Activated CD8-positive, alpha-beta memory T cell treated with anti-CD3 and anti-CD28 coated beads for 48 hours (primary cell): ENCODE measurements at regions not wholly inside any gene's neighbourhood (a gene's known extent, or its start where the extent isn't known, plus 50 kb on each side); places are given as distances from the start of the nearest gene placed in this dataset.

Source experiments
- DNase-seq, 3 experiments: peaks; one replicate each; pipeline ENCODE4 v3.0.0-alpha.2; 2020; ENCODE audit warnings: low read depth in 2 of 3, low spot score in 2 of 3

DNA sequence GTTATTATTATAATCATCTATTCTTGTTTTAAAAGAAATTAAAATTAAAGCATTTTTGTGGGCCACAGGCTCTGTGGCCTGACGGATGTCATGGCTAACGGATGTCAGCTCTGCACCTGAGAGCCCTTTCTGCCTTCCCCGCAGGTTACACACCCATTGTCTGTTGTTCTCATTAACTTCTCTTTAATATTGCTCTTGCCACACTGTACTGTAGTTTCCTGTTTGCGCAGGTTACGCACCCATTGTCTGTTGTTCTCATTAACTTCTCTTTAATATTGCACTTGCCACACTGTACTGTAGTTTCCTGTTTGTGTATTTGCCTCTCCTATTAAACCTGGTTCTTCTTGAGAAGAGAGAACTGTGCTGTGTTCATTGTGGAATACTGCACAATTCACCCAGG, 294.4 kb upstream of the PLXNA2 start:
- no peak for DNase-seq

DNA sequence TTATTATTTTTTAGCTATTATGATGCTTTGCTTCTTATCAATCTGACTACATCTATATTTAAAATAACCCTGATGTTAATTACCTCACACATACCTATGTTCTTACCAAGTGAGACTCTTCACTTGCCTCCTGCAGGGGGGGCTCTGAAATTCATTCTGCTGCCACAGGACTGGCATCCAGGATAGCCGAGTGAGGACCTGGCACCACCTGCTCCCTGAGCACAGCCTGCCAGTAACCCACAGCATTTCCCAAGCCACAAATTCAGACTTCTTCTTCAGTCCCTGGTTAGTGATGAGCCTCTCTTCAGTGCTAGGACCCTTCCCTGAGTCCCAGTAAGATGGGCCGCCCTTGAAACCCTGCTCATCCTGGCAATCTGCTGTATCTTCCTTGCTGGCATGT, 296.5 kb upstream of the PLXNA2 start:
- no peak for DNase-seq

DNA sequence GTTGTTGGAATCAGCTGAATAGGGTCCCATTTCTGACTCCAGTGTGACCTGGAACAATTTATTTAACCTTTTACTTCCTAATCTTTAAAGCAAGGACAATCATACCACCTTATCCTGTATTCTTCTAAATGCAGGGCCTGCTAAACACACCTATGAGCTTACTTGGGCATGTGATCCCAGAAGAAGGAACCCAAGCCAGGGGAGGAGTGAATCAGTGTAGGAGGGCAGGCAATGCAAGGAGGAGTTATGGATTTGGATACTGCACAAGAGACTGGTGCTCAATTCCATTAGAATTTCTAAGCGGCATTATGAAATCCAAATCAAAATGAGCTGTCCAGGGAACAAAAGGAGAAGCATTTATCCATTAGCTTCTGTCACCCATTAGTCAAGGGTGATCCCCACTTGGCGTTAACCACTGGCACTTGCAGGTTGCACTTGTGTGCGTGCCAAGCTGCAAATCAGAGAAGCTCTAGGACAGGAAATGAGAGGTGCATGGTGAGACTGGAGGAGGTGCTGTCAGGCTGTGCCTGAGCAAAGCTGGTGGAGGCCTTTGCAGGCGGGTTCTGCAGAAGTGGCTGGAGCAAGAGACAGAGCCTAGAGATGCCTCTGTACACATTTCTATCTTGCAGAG, 297.2 kb upstream of the PLXNA2 start:
- DNase-seq: no peak

DNA sequence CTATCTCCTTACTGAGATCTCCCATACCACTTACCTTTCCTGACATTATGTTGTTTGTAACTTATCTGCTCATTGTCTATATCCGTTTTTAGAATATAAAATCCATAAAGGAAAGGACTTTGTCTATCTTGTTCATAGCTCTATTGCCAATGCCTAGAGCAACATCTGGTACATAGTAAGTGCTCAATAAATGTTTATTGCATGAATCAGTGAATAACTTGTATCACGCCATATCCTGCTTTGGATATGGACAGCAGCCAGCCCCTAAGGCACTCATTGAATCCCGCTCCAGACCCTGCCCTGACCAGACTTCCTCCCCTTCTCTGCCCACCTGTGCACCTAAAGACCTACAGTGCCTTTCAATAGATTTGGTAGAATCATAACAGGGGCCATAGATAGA, 298.1 kb upstream of the PLXNA2 start:
- no peak for DNase-seq

DNA sequence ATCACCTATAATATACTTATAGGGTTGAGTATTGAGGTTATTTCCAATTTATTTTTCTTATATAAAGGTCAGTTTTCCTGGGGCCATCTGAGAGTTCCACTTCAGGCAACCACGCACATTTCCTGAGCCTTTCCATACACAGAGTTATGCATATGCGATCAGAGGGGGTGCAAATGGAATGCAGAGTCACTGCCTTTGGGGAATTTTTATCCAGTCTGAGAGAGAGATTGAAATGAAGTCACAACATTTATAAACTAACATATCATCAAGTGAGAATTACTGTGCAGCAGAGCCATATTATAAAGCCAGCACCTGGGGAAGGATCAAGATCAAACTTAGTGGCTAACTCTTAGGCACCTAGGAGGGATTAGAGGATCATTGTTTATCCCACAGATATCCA, 299.9 kb upstream of the PLXNA2 start:
- no peak for DNase-seq

- DNase-seq: no peak
Observed at GRCh38 chr1:208544794-208545193, 300.6 kb upstream of the PLXNA2 start.

GRCh38 chr1:208551024-208551423, 306.8 kb upstream of the PLXNA2 start:
- no peak for DNase-seq

DNA sequence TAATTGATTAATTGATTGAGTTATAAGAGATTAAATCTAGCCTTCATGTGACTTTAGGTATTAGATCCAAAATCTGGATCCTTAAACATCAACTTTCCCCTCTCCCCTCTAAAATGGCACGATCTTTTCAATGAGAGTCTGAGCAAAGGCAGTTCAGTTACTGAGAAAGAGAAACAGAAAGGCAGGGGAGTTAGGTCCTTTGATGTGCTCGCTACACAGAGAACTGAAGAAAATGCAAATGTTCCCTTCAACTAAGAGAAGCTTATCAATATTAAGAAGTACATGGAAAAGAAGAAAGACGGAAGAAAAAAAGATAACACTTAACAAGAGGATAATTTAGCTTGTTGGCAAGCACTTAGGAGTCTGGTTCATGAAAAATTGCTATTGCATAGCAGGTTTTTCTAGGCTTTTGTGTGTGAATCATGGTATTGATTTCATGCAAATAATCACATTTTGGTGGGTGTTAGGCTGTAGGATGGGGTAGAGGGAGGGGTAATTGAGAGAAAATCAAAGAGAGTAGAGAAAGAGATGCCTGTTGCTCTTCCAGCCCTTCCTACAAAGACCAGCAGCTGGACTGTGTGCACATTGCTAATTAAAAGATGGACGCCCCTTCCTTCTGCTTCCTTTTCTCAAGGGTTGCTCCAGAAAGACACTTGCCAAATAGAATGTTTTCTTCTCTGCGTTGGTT, 307.6 kb upstream of the PLXNA2 start:
- DNase-seq: no peak

DNA sequence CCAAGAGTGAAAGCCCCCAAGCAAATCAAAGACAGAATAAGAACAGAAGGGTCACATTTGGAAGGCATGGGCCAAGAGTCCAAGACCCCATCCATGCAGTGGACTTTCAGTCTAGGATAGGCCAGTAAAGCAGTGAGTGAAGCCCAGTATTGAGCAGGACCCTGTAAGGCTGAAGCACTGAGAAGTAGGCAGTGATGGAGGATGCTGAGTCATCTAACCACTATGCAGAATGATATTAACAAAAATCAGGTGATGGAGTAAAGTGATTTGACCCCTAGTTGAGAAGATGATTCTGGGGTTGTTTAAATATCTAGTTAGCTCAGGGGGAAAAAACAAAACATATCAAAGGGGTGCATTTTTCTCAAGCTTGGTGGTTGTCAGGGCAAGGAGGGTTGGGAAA, 308.7 kb upstream of the PLXNA2 start:
- no peak for DNase-seq

DNA sequence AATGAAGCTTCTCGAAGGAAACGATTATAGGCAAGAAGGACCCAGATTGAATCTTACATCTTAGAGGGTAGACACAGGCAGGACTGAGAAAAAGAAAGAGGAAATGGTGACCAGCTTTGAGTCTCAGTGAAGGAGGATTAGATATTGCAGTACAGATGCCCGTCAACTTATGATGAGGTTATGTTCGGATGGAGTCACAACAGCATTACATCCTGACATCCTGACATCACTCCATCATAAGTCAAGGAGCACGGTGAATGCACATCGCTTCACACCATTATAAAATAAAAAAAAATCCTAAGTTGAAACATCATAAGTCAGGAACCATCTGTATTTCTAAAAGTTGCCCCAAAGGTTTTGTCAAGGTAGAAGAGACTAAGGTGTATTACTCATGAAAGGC, 312.3 kb upstream of the PLXNA2 start:
- DNase-seq: no peak

DNA sequence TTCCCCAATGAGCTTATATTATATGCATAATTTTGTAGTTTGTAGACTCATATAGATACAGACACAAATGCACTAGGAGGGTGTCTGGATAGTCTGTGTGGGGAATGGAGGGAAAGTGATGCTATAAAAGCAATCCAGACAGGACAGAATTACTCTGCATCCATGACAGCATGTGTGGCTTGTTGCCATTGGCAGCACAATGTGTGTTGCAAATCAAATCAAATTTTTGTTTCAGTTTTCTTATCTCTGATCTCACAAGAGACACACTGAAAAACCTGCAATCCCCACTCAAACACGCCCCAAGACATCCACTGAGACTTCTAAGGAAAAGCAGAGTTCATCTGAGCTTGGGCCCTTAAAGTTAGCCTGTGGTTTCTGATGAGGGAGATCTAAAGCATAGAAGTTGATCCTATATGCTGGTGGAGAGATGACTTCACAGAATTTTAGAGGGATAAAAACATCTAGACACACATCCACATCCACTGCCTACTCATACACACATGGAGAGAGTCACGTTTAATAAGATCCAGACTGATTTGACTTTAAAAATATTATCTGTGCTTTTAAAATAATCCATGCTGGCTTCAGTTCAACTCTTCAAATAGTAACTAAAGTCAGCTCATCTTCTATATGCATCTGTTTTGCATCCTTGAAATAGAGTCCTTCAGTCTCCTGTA, 313.0 kb upstream of the PLXNA2 start:
- DNase-seq: no peak

- DNase-seq: no peak
Observed at GRCh38 chr1:208557723-208558094, 313.5 kb upstream of the PLXNA2 start.

DNA sequence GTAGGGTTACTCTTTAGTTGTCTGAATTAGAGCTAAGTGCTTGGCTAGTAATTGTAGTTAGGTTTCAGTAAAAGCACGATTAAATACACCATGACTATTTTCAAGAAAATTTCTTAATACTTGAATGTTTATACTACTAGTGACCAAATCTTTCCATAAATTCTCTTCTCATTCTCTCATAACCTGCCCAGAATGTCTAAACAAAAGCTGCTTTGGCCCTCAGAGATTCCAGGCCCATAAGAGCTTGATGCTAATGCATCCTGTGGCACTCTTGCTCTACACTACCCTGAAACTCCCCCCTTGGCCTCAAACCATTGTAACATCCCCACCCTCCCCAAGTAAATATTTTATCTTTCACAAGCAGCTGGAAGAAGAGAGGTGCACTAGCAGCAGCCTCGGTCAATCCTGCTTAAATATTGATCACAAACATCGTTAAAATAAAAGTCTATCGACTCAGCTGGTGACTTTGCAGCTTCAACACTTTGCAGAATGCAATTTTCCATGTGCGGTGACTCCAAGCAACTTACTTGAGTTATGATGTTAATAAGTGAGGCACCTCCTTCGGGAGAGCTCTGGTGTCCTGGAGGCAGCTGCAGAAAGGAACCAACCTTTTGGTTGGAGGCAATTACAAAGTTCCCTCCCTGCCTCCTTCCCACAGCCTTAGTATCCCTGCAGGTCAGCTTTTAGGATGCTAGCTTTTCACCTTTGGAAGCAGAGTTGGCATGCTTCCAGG, 315.6 kb upstream of the PLXNA2 start:
- no peak for DNase-seq

DNA sequence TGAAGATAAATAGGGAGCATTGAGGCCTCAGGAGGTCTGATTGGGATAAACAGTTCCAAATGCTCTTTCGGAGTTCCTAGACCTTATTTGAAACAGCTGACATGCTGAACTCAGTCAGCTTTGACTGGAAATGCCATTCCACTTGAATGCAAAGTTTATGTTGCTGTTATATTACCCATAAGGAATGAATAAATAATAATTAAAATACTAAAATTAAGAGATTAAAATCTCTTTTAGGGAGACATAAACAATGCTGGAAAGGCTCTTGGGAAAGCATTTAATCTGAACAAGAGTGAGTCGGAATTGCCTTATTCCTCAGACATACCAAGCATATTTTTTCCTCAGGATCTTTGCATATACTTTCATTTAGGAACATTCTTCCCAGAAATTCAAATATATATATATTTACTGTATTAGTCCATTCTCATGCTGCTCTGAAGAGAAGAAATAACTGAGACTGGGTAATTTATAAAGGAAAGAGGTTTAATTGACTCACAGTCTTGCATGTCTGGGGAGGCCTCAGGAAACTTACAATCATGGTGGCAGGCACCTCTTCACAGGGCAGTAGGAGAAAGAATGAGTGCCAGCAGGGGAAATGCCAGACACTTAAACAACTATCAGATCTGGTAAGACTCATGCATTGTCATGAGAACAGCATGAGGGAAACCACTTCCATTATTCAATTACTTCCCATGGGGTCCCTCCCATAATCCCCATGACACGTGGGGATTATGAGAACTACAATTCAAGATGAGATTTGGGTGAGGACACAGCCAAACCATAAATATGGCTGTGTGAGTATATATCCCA, 318.2 kb upstream of the PLXNA2 start:
- no peak for DNase-seq

DNA sequence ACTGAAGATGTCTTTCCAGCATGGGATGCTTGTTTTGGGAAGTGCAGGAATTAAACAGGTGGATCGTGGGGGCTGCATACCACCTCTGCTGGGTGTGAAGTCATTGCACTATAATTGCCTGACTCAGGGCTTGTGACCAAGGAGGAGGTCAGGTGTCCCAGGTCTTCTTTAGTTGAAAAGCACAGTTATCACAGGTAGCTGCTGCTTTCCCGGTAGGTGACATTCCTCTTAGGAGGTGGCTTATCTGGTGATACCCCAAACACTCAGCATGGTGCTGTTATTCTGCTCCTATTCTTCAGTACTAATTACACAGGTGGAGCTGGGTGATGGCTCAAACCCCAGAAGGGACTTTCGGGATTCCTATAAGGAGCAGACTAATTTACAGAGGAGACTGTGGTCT, 320.3 kb upstream of the PLXNA2 start:
- DNase-seq: no peak

DNA sequence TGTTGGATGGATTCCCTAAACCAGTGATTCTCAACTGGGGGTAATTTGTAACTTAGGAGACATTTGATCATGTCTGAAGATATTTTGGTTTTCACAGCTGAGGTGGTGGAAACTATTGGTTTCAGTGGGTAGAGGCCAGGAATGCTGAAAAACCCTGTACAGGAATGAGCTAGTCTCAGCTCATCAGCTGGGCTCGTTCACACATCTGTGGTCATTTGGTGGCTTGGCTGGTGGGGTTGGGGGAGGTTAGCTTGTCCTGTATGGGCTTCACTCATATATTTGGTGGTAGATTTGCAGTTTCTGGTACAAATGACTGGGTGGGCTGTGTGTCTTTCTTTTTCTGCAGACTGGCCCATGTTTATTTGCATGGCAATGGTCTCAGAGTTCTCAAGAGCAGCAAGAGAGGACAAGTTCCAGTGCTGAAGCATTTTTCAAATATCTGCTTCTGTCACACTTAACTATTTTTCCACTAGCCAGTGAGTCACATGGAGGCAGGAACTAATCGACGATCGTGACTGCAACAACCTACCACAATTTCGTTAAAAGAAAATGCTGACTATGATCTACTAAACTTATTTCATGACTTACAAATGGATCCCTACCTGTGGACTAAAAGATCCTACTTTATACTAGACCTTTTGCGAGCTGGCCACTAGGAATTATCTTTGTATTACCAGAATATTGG, 321.7 kb upstream of the PLXNA2 start:
- DNase-seq: no peak

DNA sequence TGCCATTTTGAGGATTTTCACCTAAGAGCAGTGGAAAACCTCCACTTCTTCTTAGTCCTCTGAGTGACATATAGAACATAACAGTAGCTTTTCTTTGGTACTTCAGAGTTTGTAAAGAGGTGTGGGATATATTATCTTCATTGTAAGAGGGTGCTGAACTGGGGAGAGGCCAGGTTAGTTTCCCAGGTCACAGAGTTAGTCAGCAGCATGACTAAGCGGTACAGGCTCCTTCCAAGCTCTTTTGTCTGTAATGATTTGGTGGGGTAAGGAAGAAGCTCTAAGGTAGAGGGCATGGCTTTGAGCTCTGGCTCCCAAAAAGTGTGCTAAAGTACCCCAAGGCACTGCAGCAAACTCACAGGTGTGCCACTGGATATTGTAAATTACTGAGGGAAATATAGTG, 325.0 kb upstream of the PLXNA2 start:
- no peak for DNase-seq

GRCh38 chr1:208570362-208570761, 326.2 kb upstream of the PLXNA2 start:
- no peak for DNase-seq

DNA sequence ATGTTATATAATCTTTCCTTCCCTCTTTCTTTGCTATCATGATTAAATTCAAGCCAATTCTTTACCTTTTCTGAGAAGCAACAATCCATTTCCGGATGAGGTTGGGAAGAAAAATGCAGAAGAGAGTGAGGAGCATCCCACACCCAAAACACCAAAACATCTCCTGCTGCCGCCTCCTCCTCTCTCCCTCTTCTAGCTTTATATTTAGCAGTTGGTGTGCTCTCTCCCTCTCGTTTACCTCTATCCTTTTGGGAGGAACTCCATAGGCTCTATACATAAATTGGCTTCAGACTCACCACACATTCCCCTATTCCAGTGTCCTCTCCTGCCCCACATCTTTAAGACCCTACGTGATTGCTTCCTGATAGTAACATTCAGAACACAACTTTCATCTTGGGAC, 332.2 kb upstream of the PLXNA2 start:
- no peak for DNase-seq

DNA sequence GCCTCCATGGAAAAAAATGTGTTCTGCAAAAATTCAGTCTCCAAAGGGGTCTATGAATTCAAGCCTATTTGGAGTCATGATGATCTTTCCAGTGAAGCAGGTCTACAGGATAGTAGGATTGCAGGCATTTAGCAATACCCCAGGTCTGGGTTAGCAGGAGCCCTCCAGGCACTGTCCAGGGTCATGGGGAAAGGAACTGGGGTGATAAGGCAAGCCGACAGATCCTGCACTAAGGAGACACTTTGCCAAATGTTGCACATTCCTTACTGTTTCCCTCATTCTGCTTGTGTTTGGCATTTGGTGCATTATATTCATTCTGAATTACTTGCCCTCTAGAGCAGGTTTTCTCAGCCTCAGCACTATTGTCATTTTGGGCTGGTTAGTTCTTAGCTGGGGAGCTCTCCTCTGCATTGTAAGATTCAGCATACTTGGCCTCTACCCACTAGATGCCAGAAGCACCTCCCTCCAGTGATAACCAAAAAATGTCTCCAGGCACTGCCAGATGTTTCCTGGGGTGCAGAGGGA, 333.3 kb upstream of the PLXNA2 start:
- DNase-seq: no peak
